Fibroblast of the aortic adventitia (primary cell): ENCODE measurements at regions not wholly inside any gene's neighbourhood (a gene's known extent, or its start where the extent isn't known, plus 50 kb on each side); places are given as distances from the start of the nearest gene placed in this dataset.

Experiments used
- DNase-seq: peaks from one replicate; pipeline ENCODE4 v3.0.0-alpha.2; 2010; ENCODE audit warnings: low read depth
- H3K4me3 ChIP-seq: 2 replicates; pipeline ENCODE4 v1.5.1; 2011; ENCODE audit warnings: low read depth, mild to moderate bottlenecking, control low read depth, low read length, moderate library complexity
- TF ChIP-seq, protein P1 (sequence below): IDR thresholded peaks from 2 replicates; pipeline ENCODE4 v1.5.1; 2011; ENCODE audit warnings: mild to moderate bottlenecking, low read length, control low read depth, inconsistent platforms; ENCODE audit not compliant: insufficient read depth

GRCh38 chr9:6703898-6704639, 53.7 kb upstream of the KDM4C start:
- H3K4me3 ChIP-seq, result peak overlapping the region; percentile 77
- TF ChIP-seq, protein P1, sequence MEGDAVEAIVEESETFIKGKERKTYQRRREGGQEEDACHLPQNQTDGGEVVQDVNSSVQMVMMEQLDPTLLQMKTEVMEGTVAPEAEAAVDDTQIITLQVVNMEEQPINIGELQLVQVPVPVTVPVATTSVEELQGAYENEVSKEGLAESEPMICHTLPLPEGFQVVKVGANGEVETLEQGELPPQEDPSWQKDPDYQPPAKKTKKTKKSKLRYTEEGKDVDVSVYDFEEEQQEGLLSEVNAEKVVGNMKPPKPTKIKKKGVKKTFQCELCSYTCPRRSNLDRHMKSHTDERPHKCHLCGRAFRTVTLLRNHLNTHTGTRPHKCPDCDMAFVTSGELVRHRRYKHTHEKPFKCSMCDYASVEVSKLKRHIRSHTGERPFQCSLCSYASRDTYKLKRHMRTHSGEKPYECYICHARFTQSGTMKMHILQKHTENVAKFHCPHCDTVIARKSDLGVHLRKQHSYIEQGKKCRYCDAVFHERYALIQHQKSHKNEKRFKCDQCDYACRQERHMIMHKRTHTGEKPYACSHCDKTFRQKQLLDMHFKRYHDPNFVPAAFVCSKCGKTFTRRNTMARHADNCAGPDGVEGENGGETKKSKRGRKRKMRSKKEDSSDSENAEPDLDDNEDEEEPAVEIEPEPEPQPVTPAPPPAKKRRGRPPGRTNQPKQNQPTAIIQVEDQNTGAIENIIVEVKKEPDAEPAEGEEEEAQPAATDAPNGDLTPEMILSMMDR, result no peak
- peak; percentile 76 for DNase-seq

- DNase-seq, result no peak
- H3K4me3 ChIP-seq, result no peak overlapping the region
- TF ChIP-seq, protein P1, result no peak
Observed at GRCh38 chr9:6702707-6703106, 55.1 kb upstream of the KDM4C start.

GRCh38 chr9:6696178-6696577, 50.6 kb upstream of the GLDC start:
- no peak overlapping the region for H3K4me3 ChIP-seq
- no peak for DNase-seq

DNA sequence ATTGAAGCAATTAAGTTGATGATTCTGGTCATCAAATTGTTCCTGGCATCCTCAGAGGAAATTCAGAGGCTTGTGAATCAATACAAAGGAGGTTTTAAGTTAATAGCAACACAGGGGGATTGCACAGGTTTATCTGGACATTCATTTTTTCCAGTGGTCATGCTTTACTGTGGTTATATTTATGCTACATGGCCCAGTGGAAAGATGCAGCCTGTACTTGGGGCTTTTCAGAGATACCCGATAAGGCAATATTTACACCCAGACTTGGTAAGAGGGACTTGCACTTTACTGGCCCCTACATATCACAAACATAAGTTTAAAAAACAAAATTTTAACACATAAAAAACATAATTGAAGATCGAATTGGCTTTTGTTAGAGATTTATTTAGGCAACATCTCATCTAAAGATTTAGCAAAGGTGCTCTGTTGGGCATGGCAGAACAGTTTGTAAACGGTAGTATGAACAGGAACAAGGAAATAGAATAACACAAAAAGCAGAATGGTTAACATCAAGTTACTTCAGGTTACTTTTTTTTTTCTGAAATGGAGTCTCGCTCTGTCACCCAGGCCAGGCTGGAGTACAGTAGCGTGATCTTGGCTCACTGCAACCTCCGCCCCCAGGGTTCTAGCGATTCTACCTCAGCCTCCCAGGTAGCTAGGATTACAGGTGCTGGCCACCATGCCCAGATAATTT, 49.7 kb upstream of the GLDC start:
- no peak for DNase-seq
- TF ChIP-seq, protein P1, result no peak
- no peak overlapping the region for H3K4me3 ChIP-seq

More at GRCh38 chr9:6696178-6696577, 50.6 kb upstream of the GLDC start:
- TF ChIP-seq, protein P1, result no peak
